ENCODE measurements at regions not wholly inside any gene's neighbourhood (a gene's known extent, or its start where the extent isn't known, plus 50 kb on each side); places are given as distances from the start of the nearest gene placed in this dataset.
A peak's percentile ranks its signal among the peaks of the same experiment; 100 is the strongest.

DNA sequence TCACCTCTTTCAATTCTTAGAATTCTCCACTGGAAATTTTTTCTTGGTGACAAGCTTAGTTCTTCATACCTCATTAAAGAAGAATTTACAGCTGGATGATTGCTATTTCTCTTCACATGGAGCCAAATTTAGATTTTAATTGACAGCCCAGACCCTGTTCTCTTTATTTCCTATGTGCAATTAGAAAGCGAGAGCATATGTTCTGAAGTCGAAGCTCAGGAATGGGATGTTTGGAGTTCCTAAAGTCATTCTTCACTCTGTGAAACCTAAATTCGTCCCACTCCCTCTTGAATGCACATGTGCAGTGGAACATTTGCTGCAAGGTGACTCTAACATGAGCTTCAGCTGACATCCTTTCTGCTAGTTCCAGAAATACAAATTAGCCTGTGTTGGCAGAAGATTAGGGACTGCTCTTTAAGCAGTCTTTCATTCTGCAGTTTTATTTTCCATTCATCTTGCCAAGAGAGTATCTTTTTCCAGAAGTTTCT, 129.3 kb upstream of the KCNJ16 start:
- Histone ChIP-seq H3K36me3 (ENCODE audit: insufficient read depth, low read length) (no peaks in the 10 kb centered on the region), H3K27me3 (ENCODE audit: insufficient read depth, low read length) (no peaks in the 10 kb centered on the region), H3K79me2 (ENCODE audit: control insufficient read depth, insufficient read depth, low read length, unreplicated experiment) (no peaks in the 10 kb centered on the region), H2AFZ (ENCODE audit: low read length, unreplicated experiment) (peak overlapping the region; percentile 65), H3K4me1 (ENCODE audit: control insufficient read depth, insufficient read depth, low read length, unreplicated experiment) (no peaks in the 10 kb centered on the region), H3K4me3 (ENCODE audit: low read depth, low read length) (no peak overlapping the region), H3K27ac (ENCODE audit: low read depth, low read length) (no peak overlapping the region)

DNA sequence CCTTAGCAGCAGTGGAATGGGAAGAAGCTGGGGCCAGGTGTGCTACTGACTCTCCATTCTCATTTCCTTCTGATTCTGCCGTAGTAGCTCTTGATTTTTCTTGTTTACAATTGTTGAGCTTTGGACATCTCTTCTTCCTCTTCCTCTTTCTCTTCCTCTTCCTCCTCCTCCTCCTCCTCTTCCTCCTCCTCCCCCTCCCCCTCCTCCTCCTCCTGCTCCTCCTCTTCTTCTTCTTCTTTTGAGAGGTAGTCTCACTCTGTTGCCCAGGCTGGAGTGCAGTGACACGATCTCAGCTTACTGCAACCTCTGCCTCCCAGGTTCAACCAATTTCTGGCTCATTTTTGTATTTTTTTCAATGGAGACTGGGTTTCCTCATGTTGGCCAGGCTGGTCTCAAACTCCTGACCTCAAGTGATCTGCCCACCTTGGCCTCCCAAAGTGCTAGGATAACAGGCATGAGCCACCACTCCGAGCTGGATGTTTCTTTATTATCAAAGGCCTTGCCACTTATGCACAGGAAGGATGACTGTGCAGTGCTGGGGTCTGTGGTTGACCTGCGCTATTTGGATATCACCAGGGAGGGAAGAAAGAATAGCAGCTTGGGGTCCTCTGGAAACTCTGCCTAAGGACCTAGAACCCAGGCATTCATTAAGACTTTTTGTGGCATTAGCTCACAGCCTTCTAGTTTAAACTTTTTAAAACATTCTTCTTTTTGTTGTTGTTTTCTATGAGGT, 127.8 kb upstream of the KCNJ16 start:
- Histone ChIP-seq H3K36me3 (ENCODE audit: insufficient read depth, low read length) (no peaks in the 10 kb centered on the region), H3K27me3 (ENCODE audit: insufficient read depth, low read length) (no peaks in the 10 kb centered on the region), H3K79me2 (ENCODE audit: control insufficient read depth, insufficient read depth, low read length, unreplicated experiment) (no peaks in the 10 kb centered on the region), H3K27ac (ENCODE audit: low read depth, low read length) (no peak overlapping the region), H3K4me3 (ENCODE audit: low read depth, low read length) (no peak overlapping the region), H3K4me1 (ENCODE audit: control insufficient read depth, insufficient read depth, low read length, unreplicated experiment) (no peaks in the 10 kb centered on the region), H2AFZ (ENCODE audit: low read length, unreplicated experiment) (no peak overlapping the region)

DNA sequence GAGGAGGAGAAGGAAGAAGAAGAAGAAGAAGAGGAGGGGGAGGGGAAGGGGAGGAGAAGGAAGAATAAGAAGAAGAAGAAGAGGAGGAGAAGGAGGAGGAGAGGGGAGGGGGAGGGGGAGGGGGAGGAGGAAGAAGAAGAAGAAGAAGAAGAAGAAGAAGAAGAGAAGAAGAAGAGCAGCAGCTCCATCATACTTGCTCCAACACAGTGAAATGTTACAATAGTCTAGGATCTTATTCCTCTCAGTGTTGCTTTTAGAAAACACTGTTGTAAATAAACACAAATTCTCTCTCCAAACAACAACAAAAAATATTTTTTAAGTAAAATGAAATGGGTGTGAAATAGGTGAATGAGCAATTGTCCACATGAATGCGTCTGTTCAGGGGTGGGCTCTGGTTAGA, 126.6 kb upstream of the KCNJ16 start:
- H3K4me3 ChIP-seq (ENCODE audit: low read depth, low read length) = no peak overlapping the region

DNA sequence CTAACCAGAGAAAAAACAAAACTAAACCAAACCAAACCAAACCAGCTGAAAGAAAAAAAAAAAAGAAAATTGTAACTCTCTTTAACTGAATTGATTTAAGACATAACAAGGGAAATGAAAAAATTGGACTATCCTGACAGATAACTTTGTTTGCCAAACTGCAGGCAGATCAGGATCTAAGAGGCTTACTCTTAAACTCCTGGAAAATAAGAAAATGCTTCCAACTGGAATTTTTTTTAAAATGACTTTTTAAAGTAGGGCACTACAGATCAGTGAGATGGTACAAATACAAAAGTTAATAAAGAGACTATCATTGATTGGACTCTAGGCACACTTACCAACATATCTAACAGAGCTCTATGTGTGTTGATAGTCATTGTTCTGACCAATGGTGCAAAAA, 125.5 kb upstream of the KCNJ16 start:
- no peak overlapping the region for H3K4me3 ChIP-seq (ENCODE audit: low read depth, low read length)
- H3K79me2 ChIP-seq (ENCODE audit: control insufficient read depth, insufficient read depth, low read length, unreplicated experiment) = no peaks in the 10 kb centered on the region
- H3K36me3 ChIP-seq (ENCODE audit: insufficient read depth, low read length) = no peaks in the 10 kb centered on the region
- no peak overlapping the region for H3K27ac ChIP-seq (ENCODE audit: low read depth, low read length)
- no peaks in the 10 kb centered on the region for H3K27me3 ChIP-seq (ENCODE audit: insufficient read depth, low read length)
- no peak overlapping the region for H2AFZ ChIP-seq (ENCODE audit: low read length, unreplicated experiment)
- no peaks in the 10 kb centered on the region for H3K4me1 ChIP-seq (ENCODE audit: control insufficient read depth, insufficient read depth, low read length, unreplicated experiment)

More for the DNA sequence above, 126.6 kb upstream of the KCNJ16 start:
- H3K4me1 ChIP-seq (ENCODE audit: control insufficient read depth, insufficient read depth, low read length, unreplicated experiment) = no peaks in the 10 kb centered on the region
- no peaks in the 10 kb centered on the region for H3K36me3 ChIP-seq (ENCODE audit: insufficient read depth, low read length)
- H3K79me2 ChIP-seq (ENCODE audit: control insufficient read depth, insufficient read depth, low read length, unreplicated experiment) = no peaks in the 10 kb centered on the region
- no peak overlapping the region for H3K27ac ChIP-seq (ENCODE audit: low read depth, low read length)
- H2AFZ ChIP-seq (ENCODE audit: low read length, unreplicated experiment) = no peak overlapping the region
- H3K27me3 ChIP-seq (ENCODE audit: insufficient read depth, low read length) = no peaks in the 10 kb centered on the region

DNA sequence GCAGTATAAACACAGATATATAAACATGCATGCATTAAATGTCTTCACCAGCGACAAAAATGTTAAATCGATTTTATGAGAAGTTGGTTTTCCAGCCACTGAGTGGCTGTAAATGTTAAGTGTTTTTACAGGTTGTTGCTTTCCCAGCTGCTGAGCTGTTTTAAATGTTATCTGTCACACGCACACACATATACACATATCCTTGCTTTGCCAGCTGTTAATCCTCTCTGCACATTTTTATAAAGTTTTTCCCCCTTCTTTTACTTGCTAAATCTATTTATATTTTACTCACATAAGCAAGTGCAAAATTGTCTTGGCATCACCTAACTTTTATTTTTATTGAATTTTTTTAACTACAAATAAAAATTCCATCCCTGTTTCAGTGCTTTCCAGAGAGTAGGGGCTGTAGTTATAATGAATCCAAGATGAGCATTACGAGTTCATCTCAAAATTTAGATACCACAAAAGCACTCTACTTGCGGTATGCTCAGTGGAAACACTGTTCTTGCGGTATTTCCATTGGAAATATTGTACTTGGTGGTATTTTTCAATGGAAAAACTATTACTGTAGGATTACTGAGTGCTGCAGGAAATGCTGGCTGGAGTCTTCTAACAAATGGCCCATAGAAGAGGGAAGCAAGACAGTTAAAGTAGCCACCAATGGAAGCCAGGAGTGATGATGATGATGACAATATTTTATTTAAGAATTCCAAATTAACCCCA, 124.9 kb upstream of the KCNJ16 start:
- no peak overlapping the region for H3K4me3 ChIP-seq (ENCODE audit: low read depth, low read length)
- H3K27me3 ChIP-seq (ENCODE audit: insufficient read depth, low read length) = no peaks in the 10 kb centered on the region
- H3K27ac ChIP-seq (ENCODE audit: low read depth, low read length) = no peak overlapping the region
- peak overlapping the region; percentile 17 for H2AFZ ChIP-seq (ENCODE audit: low read length, unreplicated experiment)
- H3K36me3 ChIP-seq (ENCODE audit: insufficient read depth, low read length) = no peaks in the 10 kb centered on the region
- no peaks in the 10 kb centered on the region for H3K4me1 ChIP-seq (ENCODE audit: control insufficient read depth, insufficient read depth, low read length, unreplicated experiment)
- H3K79me2 ChIP-seq (ENCODE audit: control insufficient read depth, insufficient read depth, low read length, unreplicated experiment) = no peaks in the 10 kb centered on the region

DNA sequence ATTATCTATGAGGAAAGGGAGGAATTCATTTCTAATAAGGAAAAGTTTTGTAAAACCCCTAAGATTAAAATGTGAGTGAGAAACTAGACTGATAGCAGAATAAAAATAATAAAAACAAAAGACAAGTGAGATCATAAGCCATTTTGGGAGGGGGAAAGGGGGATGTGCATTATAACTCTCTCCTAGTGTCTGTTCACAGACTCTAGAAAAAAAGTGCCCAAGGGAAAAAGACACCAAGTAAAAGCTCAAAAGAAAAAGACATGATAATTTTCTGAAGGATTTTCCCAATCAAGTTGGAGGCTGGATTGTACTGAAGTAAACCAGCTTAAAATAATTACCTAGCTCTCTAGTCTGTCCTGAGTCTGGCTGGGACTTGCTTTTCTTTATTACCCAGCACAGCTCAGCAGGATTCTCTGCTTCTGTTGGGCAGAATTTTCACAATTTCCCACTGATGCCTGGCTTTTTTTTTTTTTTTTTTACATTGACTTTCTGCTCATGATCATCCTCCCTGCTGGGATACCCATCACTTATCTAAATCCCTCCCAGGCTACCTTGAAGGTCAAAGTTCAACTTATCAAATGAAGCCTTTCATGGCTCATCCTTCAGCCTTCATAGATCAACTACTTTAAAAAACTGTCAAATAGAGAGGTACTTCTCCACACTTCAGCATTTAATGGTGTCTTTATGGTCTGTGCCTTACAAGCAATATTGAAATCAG, 124.2 kb upstream of the KCNJ16 start:
- no peak overlapping the region for H3K27ac ChIP-seq (ENCODE audit: low read depth, low read length)
- H3K36me3 ChIP-seq (ENCODE audit: insufficient read depth, low read length) = no peaks in the 10 kb centered on the region
- no peak overlapping the region for H3K4me3 ChIP-seq (ENCODE audit: low read depth, low read length)
- no peaks in the 10 kb centered on the region for H3K79me2 ChIP-seq (ENCODE audit: control insufficient read depth, insufficient read depth, low read length, unreplicated experiment)
- H2AFZ ChIP-seq (ENCODE audit: low read length, unreplicated experiment) = no peak overlapping the region
- H3K4me1 ChIP-seq (ENCODE audit: control insufficient read depth, insufficient read depth, low read length, unreplicated experiment) = no peaks in the 10 kb centered on the region
- H3K27me3 ChIP-seq (ENCODE audit: insufficient read depth, low read length) = no peaks in the 10 kb centered on the region

DNA sequence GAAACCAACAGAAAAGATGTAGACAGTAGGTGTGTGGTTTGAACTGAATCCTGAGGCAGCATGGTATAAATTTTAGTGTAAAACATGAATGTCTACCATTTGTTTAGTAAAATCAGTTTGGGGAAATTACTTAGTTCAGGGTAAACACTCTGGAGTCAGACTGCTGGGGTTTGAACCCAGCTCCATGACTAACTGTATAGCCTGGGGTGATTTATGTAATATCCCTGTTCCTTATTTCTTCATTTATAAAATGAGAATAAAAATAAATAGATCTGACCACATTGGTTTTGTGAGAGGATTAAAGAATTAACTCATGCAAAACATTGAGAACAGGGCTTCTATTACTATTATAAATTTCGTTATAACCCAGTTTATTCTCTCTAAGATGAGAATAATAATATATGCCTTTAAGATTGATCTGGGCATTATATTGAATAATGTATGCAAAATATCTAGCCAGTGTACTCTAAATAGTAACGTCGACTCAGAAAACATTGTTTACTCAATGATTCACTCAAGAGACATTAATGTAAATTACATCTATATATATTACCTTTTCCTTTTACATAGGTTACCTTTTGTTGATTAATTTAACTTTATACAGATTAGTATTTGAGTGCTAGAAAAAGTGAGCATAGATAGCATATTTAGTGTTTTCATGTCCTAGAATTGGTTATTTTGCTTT, 120.6 kb upstream of the KCNJ16 start:
- Histone ChIP-seq H3K4me3 (ENCODE audit: low read depth, low read length) (no peak overlapping the region), H3K36me3 (ENCODE audit: insufficient read depth, low read length) (no peaks in the 10 kb centered on the region), H2AFZ (ENCODE audit: low read length, unreplicated experiment) (no peak overlapping the region), H3K27me3 (ENCODE audit: insufficient read depth, low read length) (no peaks in the 10 kb centered on the region), H3K4me1 (ENCODE audit: control insufficient read depth, insufficient read depth, low read length, unreplicated experiment) (no peaks in the 10 kb centered on the region), H3K27ac (ENCODE audit: low read depth, low read length) (no peak overlapping the region), H3K79me2 (ENCODE audit: control insufficient read depth, insufficient read depth, low read length, unreplicated experiment) (no peaks in the 10 kb centered on the region)

DNA sequence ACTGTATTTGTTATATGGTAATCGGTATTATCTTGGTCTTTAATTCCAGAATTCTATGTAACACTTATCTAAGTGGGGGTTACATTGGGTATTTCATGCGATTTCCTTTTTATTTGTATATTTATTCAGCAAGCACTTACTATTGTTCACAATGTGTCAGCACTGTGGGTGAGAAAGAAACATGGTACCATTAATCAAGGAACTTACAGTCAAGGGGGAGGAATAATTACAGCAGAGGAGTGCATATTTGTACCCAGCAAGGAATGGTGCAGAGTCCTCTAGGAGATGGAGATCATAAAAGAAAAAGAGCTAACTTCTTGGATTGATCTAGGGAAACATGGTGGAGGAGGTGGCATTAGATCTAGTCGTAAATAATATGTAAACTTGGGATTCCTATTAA, 117.0 kb upstream of the KCNJ16 start:
- no peak overlapping the region for H3K4me3 ChIP-seq (ENCODE audit: low read depth, low read length)
- H3K4me1 ChIP-seq (ENCODE audit: control insufficient read depth, insufficient read depth, low read length, unreplicated experiment) = no peaks in the 10 kb centered on the region
- H3K27ac ChIP-seq (ENCODE audit: low read depth, low read length) = no peak overlapping the region
- no peak overlapping the region for H2AFZ ChIP-seq (ENCODE audit: low read length, unreplicated experiment)
- no peaks in the 10 kb centered on the region for H3K36me3 ChIP-seq (ENCODE audit: insufficient read depth, low read length)
- no peaks in the 10 kb centered on the region for H3K79me2 ChIP-seq (ENCODE audit: control insufficient read depth, insufficient read depth, low read length, unreplicated experiment)
- no peaks in the 10 kb centered on the region for H3K27me3 ChIP-seq (ENCODE audit: insufficient read depth, low read length)

DNA sequence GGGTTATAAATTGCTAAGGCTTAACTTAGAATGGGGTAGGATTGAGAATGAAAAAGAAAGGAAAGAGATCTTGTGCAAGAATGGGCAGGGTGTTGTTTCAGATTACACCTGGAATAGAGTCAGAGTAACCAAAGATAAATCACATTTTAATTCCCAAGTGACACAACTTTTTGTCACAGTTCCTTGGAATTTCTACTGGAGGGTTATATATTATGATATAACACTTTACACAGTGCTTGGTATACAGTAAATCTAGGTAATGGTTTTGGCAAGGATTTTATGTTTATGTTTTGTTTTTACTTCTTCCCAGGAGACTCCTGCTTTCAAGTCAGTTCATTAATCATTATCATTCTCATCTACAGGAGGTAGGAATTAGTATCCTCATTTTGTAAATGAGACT, 115.7 kb upstream of the KCNJ16 start:
- no peak overlapping the region for H3K27ac ChIP-seq (ENCODE audit: low read depth, low read length)
- H2AFZ ChIP-seq (ENCODE audit: low read length, unreplicated experiment) = no peak overlapping the region
- H3K36me3 ChIP-seq (ENCODE audit: insufficient read depth, low read length) = no peaks in the 10 kb centered on the region
- no peak overlapping the region for H3K4me3 ChIP-seq (ENCODE audit: low read depth, low read length)
- no peaks in the 10 kb centered on the region for H3K27me3 ChIP-seq (ENCODE audit: insufficient read depth, low read length)
- H3K4me1 ChIP-seq (ENCODE audit: control insufficient read depth, insufficient read depth, low read length, unreplicated experiment) = no peaks in the 10 kb centered on the region
- no peaks in the 10 kb centered on the region for H3K79me2 ChIP-seq (ENCODE audit: control insufficient read depth, insufficient read depth, low read length, unreplicated experiment)

DNA sequence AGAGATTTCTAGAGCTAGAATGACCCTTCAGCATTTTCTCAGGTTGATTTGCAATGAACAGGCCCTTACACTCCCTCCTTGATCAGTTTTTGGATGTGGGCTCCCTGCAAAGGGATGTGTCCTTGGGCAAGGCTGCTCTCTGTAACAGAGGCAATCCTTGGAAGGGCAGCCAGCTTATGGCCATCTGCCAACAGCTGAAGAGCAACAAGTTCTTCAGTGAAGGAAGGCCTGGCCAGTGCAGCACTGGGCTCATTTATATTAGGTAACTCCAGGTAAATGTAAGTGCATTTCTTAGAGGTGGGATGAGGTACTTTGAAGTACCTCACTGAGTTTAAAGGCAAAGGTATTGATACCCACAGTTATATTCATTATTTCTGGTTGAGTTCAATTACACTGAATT, 114.3 kb upstream of the KCNJ16 start:
- no peak overlapping the region for H2AFZ ChIP-seq (ENCODE audit: low read length, unreplicated experiment)
- no peaks in the 10 kb centered on the region for H3K36me3 ChIP-seq (ENCODE audit: insufficient read depth, low read length)
- H3K27me3 ChIP-seq (ENCODE audit: insufficient read depth, low read length) = no peaks in the 10 kb centered on the region
- no peaks in the 10 kb centered on the region for H3K79me2 ChIP-seq (ENCODE audit: control insufficient read depth, insufficient read depth, low read length, unreplicated experiment)
- no peak overlapping the region for H3K4me3 ChIP-seq (ENCODE audit: low read depth, low read length)
- no peaks in the 10 kb centered on the region for H3K4me1 ChIP-seq (ENCODE audit: control insufficient read depth, insufficient read depth, low read length, unreplicated experiment)
- no peak overlapping the region for H3K27ac ChIP-seq (ENCODE audit: low read depth, low read length)
